Vagina (tissue), 2 donors: ENCODE measurements at regions not wholly inside any gene's neighbourhood (a gene's known extent, or its start where the extent isn't known, plus 50 kb on each side); places are given as distances from the start of the nearest gene placed in this dataset.

Experiments
- DNase-seq, 2 donors: peaks; one replicate each; pipeline ENCODE4 v3.0.0-alpha.2; 2017; ENCODE audit errors: extremely low spot score in 2 of 2
- H3K27ac ChIP-seq: fragments of 200-600 bp; sonication (generic); one replicate; pipeline ENCODE4 v1.5.1; 2019
- H3K27me3 ChIP-seq: fragments of 200-600 bp; sonication (generic); one replicate; pipeline ENCODE4 v1.5.1; 2019
- H3K36me3 ChIP-seq, 2 donors: fragments of 200-600 bp; sonication (generic); one replicate each; pipeline ENCODE4 v1.5.1; 2017 to 2019
- H3K4me1 ChIP-seq: fragments of 200-600 bp; sonication (generic); one replicate; pipeline ENCODE4 v1.5.1; 2019
- H3K4me3 ChIP-seq, 2 donors: fragments of 200-600 bp; sonication (generic); 1 replicate in 1 of 2; 2 replicates in 1 of 2; pipeline ENCODE4 v1.5.1; 2016 to 2019
- H3K9me3 ChIP-seq: fragments of 200-600 bp; sonication (generic); one replicate; pipeline ENCODE4 v1.5.1; 2019
- CTCF ChIP-seq, 3 experiments: fragments of 450-650 bp in 2 of 3; fragments of 200-600 bp in 1 of 3; sonication (generic) in 1 of 3; IDR thresholded peaks; one replicate each; pipeline ENCODE4 v1.5.1; 2017 to 2019; ENCODE audit warnings: antibody characterized with exemption in 3 of 3, mild to moderate bottlenecking in 2 of 3, moderate library complexity in 2 of 3
- POLR2A ChIP-seq, 2 donors: fragments of 450-650 bp; IDR thresholded peaks; one replicate each; pipeline ENCODE4 v1.6.1; 2017; ENCODE audit warnings: antibody characterized with exemption in 2 of 2, mild to moderate bottlenecking in 2 of 2, moderate library complexity in 2 of 2
- POLR2AphosphoS5 ChIP-seq, 2 donors: sonication (generic); formaldehyde crosslinking; IDR thresholded peaks; one replicate each; pipeline ENCODE4 v1.9.0; 2017; ENCODE audit warnings: antibody characterized with exemption in 2 of 2, mild to moderate bottlenecking in 2 of 2, low read depth in 1 of 2; ENCODE audit not compliant: insufficient read depth in 1 of 2
- intact Hi-C: fragments of 100-400 bp; cut with DNase I; formaldehyde crosslinking; loops from one replicate; pipeline ENCODE4 v1.15.1; 2023

- Histone ChIP-seq H3K4me3 (no peak overlapping the region), H3K4me1 (no peaks in the 10 kb centered on the region), H3K36me3 (no peaks in the 10 kb centered on the region), H3K27ac (no peak overlapping the region), H3K9me3 (no peaks in the 10 kb centered on the region), H3K27me3 (no peaks in the 10 kb centered on the region)
- no peak for TF ChIP-seq CTCF (IDR thresholded peaks at IDR 0.05)
- TF ChIP-seq POLR2AphosphoS5 (IDR thresholded peaks at IDR 0.05; ENCODE audit: insufficient read depth in 1 of 2, low read depth in 1 of 2), result no peak
- TF ChIP-seq POLR2A (IDR thresholded peaks at IDR 0.05), result no peak
- DNase-seq, result no peak
- intact Hi-C loops, result no loop called here
Measured at GRCh38 chr2:105504459-105504858, 105.6 kb upstream of the FHL2 start.

- H3K27ac ChIP-seq, result no peak overlapping the region
- TF ChIP-seq POLR2A (IDR thresholded peaks at IDR 0.05) (no peak), CTCF (IDR thresholded peaks at IDR 0.05) (no peak)
- H3K4me3 ChIP-seq, result no peak overlapping the region
- intact Hi-C loops, result no loop called here
- no peaks in the 10 kb centered on the region for H3K36me3 ChIP-seq
- no peaks in the 10 kb centered on the region for H3K4me1 ChIP-seq
- DNase-seq, result no peak
- no peaks in the 10 kb centered on the region for H3K9me3 ChIP-seq
- no peaks in the 10 kb centered on the region for H3K27me3 ChIP-seq
Measured at GRCh38 chr2:105502625-105503334, 103.9 kb upstream of the FHL2 start.

GRCh38 chr2:105498281-105498846 is 99.5 kb upstream of the FHL2 start:
- TF ChIP-seq POLR2AphosphoS5 (IDR thresholded peaks at IDR 0.05; ENCODE audit: insufficient read depth in 1 of 2, low read depth in 1 of 2) (no peak), CTCF (IDR thresholded peaks at IDR 0.05) (no peak), POLR2A (IDR thresholded peaks at IDR 0.05) (no peak)
- no peak for DNase-seq
- Histone ChIP-seq H3K27ac (no peak overlapping the region), H3K9me3 (no peaks in the 10 kb centered on the region), H3K27me3 (no peaks in the 10 kb centered on the region), H3K4me1 (no peaks in the 10 kb centered on the region), H3K36me3 (no peaks in the 10 kb centered on the region), H3K4me3 (no peak overlapping the region)
- intact Hi-C loops, result no loop called here

DNA sequence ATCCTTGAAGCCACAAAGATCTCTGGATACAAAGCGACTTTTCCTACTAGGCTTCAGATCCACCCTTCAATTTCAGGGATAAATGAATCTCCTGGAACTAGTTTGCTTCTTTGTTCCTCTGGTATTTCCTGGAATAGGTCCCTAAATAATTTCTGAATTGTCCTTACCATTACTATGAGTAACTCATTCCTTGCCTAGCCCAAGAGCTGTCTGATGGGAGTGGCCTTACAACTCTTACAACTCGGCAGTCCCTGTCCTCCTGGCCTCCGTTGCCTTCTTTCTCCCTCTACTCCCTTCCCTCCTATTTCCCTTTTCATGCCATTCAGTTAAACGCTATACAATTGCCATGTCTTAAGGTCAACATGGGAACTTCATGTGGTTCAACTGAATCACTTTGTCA is 98.2 kb upstream of the FHL2 start:
- Histone ChIP-seq H3K36me3 (no peaks in the 10 kb centered on the region), H3K9me3 (peaks cover 3% of the 10 kb centered on the region), H3K4me1 (no peaks in the 10 kb centered on the region), H3K4me3 (no peak overlapping the region), H3K27me3 (no peaks in the 10 kb centered on the region), H3K27ac (no peak overlapping the region)
- no peak for DNase-seq
- intact Hi-C loops, result no loop called here
- TF ChIP-seq CTCF (IDR thresholded peaks at IDR 0.05), result no peak
- TF ChIP-seq POLR2AphosphoS5 (IDR thresholded peaks at IDR 0.05; ENCODE audit: insufficient read depth in 1 of 2, low read depth in 1 of 2), result no peak
- no peak for TF ChIP-seq POLR2A (IDR thresholded peaks at IDR 0.05)

- H3K36me3 ChIP-seq, result no peaks in the 10 kb centered on the region
- DNase-seq, result no peak
- H3K27me3 ChIP-seq, result no peaks in the 10 kb centered on the region
- no peak overlapping the region for H3K27ac ChIP-seq
- intact Hi-C loops, result no loop called here
- H3K9me3 ChIP-seq, result peaks cover 3% of the 10 kb centered on the region
- TF ChIP-seq POLR2A (IDR thresholded peaks at IDR 0.05) (no peak), POLR2AphosphoS5 (IDR thresholded peaks at IDR 0.05; ENCODE audit: insufficient read depth in 1 of 2, low read depth in 1 of 2) (no peak), CTCF (IDR thresholded peaks at IDR 0.05) (no peak)
- no peaks in the 10 kb centered on the region for H3K4me1 ChIP-seq
- H3K4me3 ChIP-seq, result no peak overlapping the region
Measured at GRCh38 chr2:105496271-105496670, 97.4 kb upstream of the FHL2 start.
